Mesenchymal stem cell (in vitro differentiated cells and primary cell): ENCODE measurements at regions not wholly inside any gene's neighbourhood (a gene's known extent, or its start where the extent isn't known, plus 50 kb on each side); places are given as distances from the start of the nearest gene placed in this dataset.
"Not testable (repeated sequence)": the region's sequence is repeated elsewhere in the genome, so short reads cannot be mapped to it uniquely, and the experiment has no call there.

Experiments used
- DNase-seq: peaks from one replicate; pipeline ENCODE4 v3.0.0-alpha.2; 2013
- H2AFZ ChIP-seq: one replicate; pipeline ENCODE4 v1.6.1; 2013; ENCODE audit warnings: low read depth, mild to moderate bottlenecking, control low read depth, inconsistent platforms, low read length, moderate library complexity
- H2AK5ac ChIP-seq: 2 replicates; pipeline ENCODE4 v1.6.1; 2013; ENCODE audit warnings: low read length, moderate library complexity, mild to moderate bottlenecking, inconsistent platforms; ENCODE audit not compliant: severe bottlenecking
- H2BK120ac ChIP-seq: one replicate; pipeline ENCODE4 v1.6.1; 2013; ENCODE audit warnings: low read depth, mild to moderate bottlenecking, inconsistent platforms, low read length, moderate library complexity
- H2BK12ac ChIP-seq, 2 experiments: one replicate each; pipeline ENCODE4 v1.6.1; 2013; ENCODE audit warnings: inconsistent platforms in 2 of 2, low read length in 2 of 2, mild to moderate bottlenecking in 2 of 2, moderate library complexity in 2 of 2, control low read depth in 1 of 2
- H2BK15ac ChIP-seq: one replicate; pipeline ENCODE4 v1.6.1; 2013; ENCODE audit warnings: mild to moderate bottlenecking, low read depth, inconsistent platforms; ENCODE audit not compliant: poor library complexity, severe bottlenecking
- H2BK5ac ChIP-seq: 2 replicates; pipeline ENCODE4 v1.6.1; 2013; ENCODE audit warnings: low read depth, mild to moderate bottlenecking, low read length, control low read depth, inconsistent platforms; ENCODE audit not compliant: poor library complexity, severe bottlenecking
- H3K14ac ChIP-seq, 2 experiments: one replicate each; pipeline ENCODE4 v1.6.1; 2013; ENCODE audit warnings: inconsistent platforms in 2 of 2, low read length in 2 of 2, control low read depth in 1 of 2, mild to moderate bottlenecking in 1 of 2, moderate library complexity in 1 of 2
- H3K18ac ChIP-seq, 2 experiments: one replicate each; pipeline ENCODE4 v1.6.1; 2013; ENCODE audit warnings: inconsistent platforms in 2 of 2, low read length in 2 of 2, control low read depth in 1 of 2, low read depth in 1 of 2, mild to moderate bottlenecking in 1 of 2
- H3K23ac ChIP-seq, 2 experiments: one replicate each; pipeline ENCODE4 v1.6.1; 2013; ENCODE audit warnings: inconsistent platforms in 2 of 2, low read length in 2 of 2, mild to moderate bottlenecking in 2 of 2, moderate library complexity in 2 of 2, control low read depth in 1 of 2
- H3K27ac ChIP-seq: 2 replicates; pipeline ENCODE4 v1.5.1; 2013; ENCODE audit warnings: mild to moderate bottlenecking, moderate library complexity, low read length, control low read depth, inconsistent platforms; ENCODE audit not compliant: poor library complexity, severe bottlenecking
- H3K27me3 ChIP-seq, 2 experiments: 2 replicates each; pipeline versions ENCODE4 v1.6.1 to v1.7.0; 2013; ENCODE audit warnings: low read length in 2 of 2, mild to moderate bottlenecking in 2 of 2, moderate library complexity in 2 of 2, control low read depth in 1 of 2, inconsistent platforms in 1 of 2; ENCODE audit not compliant: control insufficient read depth in 1 of 2, insufficient read depth in 1 of 2
- H3K36me3 ChIP-seq, 2 experiments: 2 replicates each; pipeline versions ENCODE4 v1.6.1 to v1.7.0; 2013; ENCODE audit warnings: low read length in 2 of 2, control low read depth in 1 of 2, inconsistent platforms in 1 of 2, low read depth in 1 of 2, mild to moderate bottlenecking in 1 of 2; ENCODE audit not compliant: insufficient read depth in 2 of 2, control insufficient read depth in 1 of 2
- H3K4ac ChIP-seq, 2 experiments: one replicate each; pipeline ENCODE4 v1.6.1; 2013; ENCODE audit warnings: inconsistent platforms in 2 of 2, low read length in 2 of 2, mild to moderate bottlenecking in 2 of 2, moderate library complexity in 2 of 2, control low read depth in 1 of 2, low read depth in 1 of 2
- H3K4me1 ChIP-seq: 2 replicates; pipeline ENCODE4 v1.6.1; 2013; ENCODE audit warnings: low read depth, low read length, control low read depth; ENCODE audit not compliant: control insufficient read depth, insufficient read depth
- H3K4me2 ChIP-seq: 2 replicates; pipeline ENCODE4 v1.6.1; 2013; ENCODE audit warnings: low read length, mild to moderate bottlenecking, inconsistent platforms; ENCODE audit not compliant: poor library complexity, severe bottlenecking
- H3K4me3 ChIP-seq, 2 experiments: 2 replicates each; pipeline versions ENCODE4 v1.5.1 to v1.7.0; 2013; ENCODE audit warnings: low read length in 2 of 2, mild to moderate bottlenecking in 2 of 2, control low read depth in 1 of 2, low read depth in 1 of 2; ENCODE audit not compliant: insufficient read depth in 1 of 2
- H3K79me1 ChIP-seq: replicated peaks from 2 replicates; pipeline ENCODE4 v1.6.1; 2013; ENCODE audit warnings: mild to moderate bottlenecking, control low read depth, low read length, inconsistent platforms; ENCODE audit not compliant: poor library complexity, severe bottlenecking
- H3K9ac ChIP-seq: 2 replicates; pipeline ENCODE4 v1.7.0; 2013; ENCODE audit warnings: mild to moderate bottlenecking, low read length, moderate library complexity
- H3K9me3 ChIP-seq: 2 replicates; pipeline ENCODE4 v1.7.0; 2013; ENCODE audit warnings: mild to moderate bottlenecking, low read length; ENCODE audit not compliant: control insufficient read depth
- H4K8ac ChIP-seq: one replicate; pipeline ENCODE4 v1.6.1; 2013; ENCODE audit warnings: inconsistent platforms, mild to moderate bottlenecking, low read length, moderate library complexity
- H4K91ac ChIP-seq: one replicate; pipeline ENCODE4 v1.6.1; 2013; ENCODE audit warnings: mild to moderate bottlenecking, low read length, inconsistent platforms
- WGBS: methylation state at CpG from one replicate; pipeline ENCODE4 v1.1.7; 2013; ENCODE audit warnings: mixed read lengths; 5-methylcytosine and 5-hydroxymethylcytosine counted together

- H3K18ac ChIP-seq, H4K91ac ChIP-seq, H3K4me2 ChIP-seq, H3K9me3 ChIP-seq, H3K27ac ChIP-seq, H4K8ac ChIP-seq, DNase-seq, H3K4me1 ChIP-seq, H3K14ac ChIP-seq, H3K79me1 ChIP-seq, H2AK5ac ChIP-seq, H2BK120ac ChIP-seq, H2AFZ ChIP-seq, H3K4ac ChIP-seq, H3K4me3 ChIP-seq, H2BK15ac ChIP-seq, H3K36me3 ChIP-seq, H2BK12ac ChIP-seq, H3K23ac ChIP-seq, H3K27me3 ChIP-seq, H2BK5ac ChIP-seq, H3K9ac ChIP-seq: not testable (repeated sequence)
- 100% methylated on average over 6 of the region's 14 CpGs for WGBS
Observed at GRCh38 chr9:63296848-63297247, 1988.2 kb downstream of the FOXD4L5 start.

DNA sequence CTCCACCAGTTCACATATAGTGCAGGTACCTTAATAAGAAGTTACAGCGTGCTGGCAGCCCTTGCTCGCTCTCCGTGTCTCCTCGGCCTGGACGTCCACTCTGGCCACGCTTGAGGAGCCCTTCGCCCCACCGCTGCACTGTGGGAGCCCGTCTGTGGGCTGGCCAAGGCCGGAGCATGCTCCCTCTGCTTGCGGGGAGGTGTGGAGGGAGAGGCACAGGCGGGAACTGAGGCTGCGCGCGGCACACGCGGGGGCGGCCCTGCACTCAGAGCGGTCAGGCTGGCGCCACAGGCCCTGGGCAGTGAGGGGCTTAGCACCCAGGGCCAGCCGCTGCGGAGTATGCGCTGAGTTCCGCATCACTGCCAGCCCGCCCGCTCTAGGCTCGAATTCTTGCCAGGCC lies 1988.6 kb downstream of the FOXD4L5 start:
- not testable (repeated sequence) for H3K18ac ChIP-seq, H3K9ac ChIP-seq, H3K27me3 ChIP-seq, H3K9me3 ChIP-seq, H2BK120ac ChIP-seq, H2AK5ac ChIP-seq, DNase-seq, H4K91ac ChIP-seq, H3K4me2 ChIP-seq, H3K27ac ChIP-seq, H2BK15ac ChIP-seq, H3K14ac ChIP-seq, H3K79me1 ChIP-seq, H3K36me3 ChIP-seq, H3K4me1 ChIP-seq, H3K23ac ChIP-seq, H2AFZ ChIP-seq, H4K8ac ChIP-seq, H2BK12ac ChIP-seq, H3K4me3 ChIP-seq, H2BK5ac ChIP-seq, H3K4ac ChIP-seq
- whole genome bisulfite sequencing = no CpG with 5 or more reads among the region's 27 CpGs

- not testable (repeated sequence) for H3K4me1 ChIP-seq, H3K4me3 ChIP-seq, H3K4me2 ChIP-seq, H2AK5ac ChIP-seq, H2BK15ac ChIP-seq, H3K9me3 ChIP-seq, H3K18ac ChIP-seq, H3K9ac ChIP-seq, H3K79me1 ChIP-seq, H4K91ac ChIP-seq, H3K27me3 ChIP-seq, H4K8ac ChIP-seq, H2AFZ ChIP-seq, H2BK120ac ChIP-seq, H3K4ac ChIP-seq, H2BK12ac ChIP-seq, H3K36me3 ChIP-seq, H2BK5ac ChIP-seq, H3K23ac ChIP-seq, H3K14ac ChIP-seq, H3K27ac ChIP-seq
- peak; percentile 0 for DNase-seq
- no CpG with 5 or more reads among the region's 1 CpG for WGBS
Observed at GRCh38 chr9:63289971-63290370, 1995.0 kb downstream of the FOXD4L5 start.
